ENCODE measurements at regions not wholly inside any gene's neighbourhood (a gene's known extent, or its start where the extent isn't known, plus 50 kb on each side); places are given as distances from the start of the nearest gene placed in this dataset.

- Mint-ChIP-seq H3K36me3 (no peaks in the 10 kb centered on the region), H3K4me1 (no peaks in the 10 kb centered on the region), H3K27me3 (ENCODE audit: low read depth in 3 of 3) (peaks cover 0 to 1% (median 0%) of the 10 kb centered on the region in 3 donors), H3K9me3 (peaks cover 11 to 31% (median 17%) of the 10 kb centered on the region in 7 donors), H3K4me3 (no peak overlapping the region), H3K27ac (no peak overlapping the region)
- intact Hi-C loops (cut with micrococcal nuclease): no loop called here
- H4K20me1 ChIP-seq (ENCODE audit: insufficient read depth, low read length): no peaks in the 10 kb centered on the region
- H2AFZ ChIP-seq (ENCODE audit: insufficient read depth, low read depth, low read length, poor library complexity, severe bottlenecking): no peak overlapping the region
- no peak for DNase-seq
- no peak overlapping the region for H3K4me3 ChIP-seq (replicated peaks in 1 of 3; ENCODE audit: low read depth in 2 of 3, low read length in 3 of 3)
- no peak for TF ChIP-seq CTCF (IDR thresholded peaks at IDR 0.05)
- H3K9me3 ChIP-seq (replicated peaks in 1 of 2; ENCODE audit: control insufficient read depth in 1 of 2, insufficient read depth in 1 of 2, low read length in 2 of 2): peaks cover 39 to 41% of the 10 kb centered on the region in 2 donors
- H3K4me1 ChIP-seq (ENCODE audit: control insufficient read depth in 1 of 2, insufficient read depth in 2 of 2, low read length in 2 of 2): no peaks in the 10 kb centered on the region
- H3K9ac ChIP-seq (ENCODE audit: insufficient read depth, low read length, poor library complexity, severe bottlenecking): no peak overlapping the region
- no peaks in the 10 kb centered on the region for H3K36me3 ChIP-seq (replicated peaks in 1 of 2; ENCODE audit: control insufficient read depth in 1 of 2, insufficient read depth in 2 of 2, low read length in 2 of 2)
- no peaks in the 10 kb centered on the region for H3K79me2 ChIP-seq (ENCODE audit: insufficient read depth, low read length)
- no peak overlapping the region for H3K4me2 ChIP-seq (replicated peaks; ENCODE audit: extremely low read depth, low read length, poor library complexity, severe bottlenecking)
- no CpG with 5 or more reads among the region's 2 CpGs for WGBS (ENCODE audit: insufficient coverage)
- no peaks in the 10 kb centered on the region for H3K27me3 ChIP-seq (ENCODE audit: control insufficient read depth in 2 of 2, insufficient read depth in 2 of 2, low read length in 2 of 2)
- H3K27ac ChIP-seq (ENCODE audit: low read depth in 1 of 2, low read length in 2 of 2): no peak overlapping the region
Observed at GRCh38 chr7:153640586-153640985, 411.6 kb upstream of the DPP6 start.

DNA sequence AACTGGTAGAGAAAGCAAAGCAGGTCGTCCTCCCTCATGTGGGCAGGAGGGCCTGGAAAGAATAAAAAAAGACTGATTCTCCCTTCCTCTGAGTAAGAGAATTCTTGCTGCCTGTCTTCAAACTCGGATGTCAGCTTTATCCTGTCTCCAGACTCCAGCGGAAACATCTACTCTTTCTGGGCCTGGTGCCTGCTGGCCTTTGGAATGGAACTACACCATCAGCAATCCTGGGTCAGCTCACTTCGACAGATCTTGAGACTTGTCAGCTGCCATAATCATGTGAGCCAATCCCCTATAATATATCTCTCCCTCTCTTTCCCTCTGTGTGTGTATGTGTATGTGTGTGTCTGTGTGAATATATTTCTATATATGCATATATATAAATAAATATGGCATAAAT is 411.0 kb upstream of the DPP6 start:
- Histone ChIP-seq H3K9ac (ENCODE audit: insufficient read depth, low read length, poor library complexity, severe bottlenecking) (no peak overlapping the region), H3K9me3 (replicated peaks in 1 of 2; ENCODE audit: control insufficient read depth in 1 of 2, insufficient read depth in 1 of 2, low read length in 2 of 2) (peaks cover 39 to 43% of the 10 kb centered on the region in 2 donors), H3K36me3 (replicated peaks in 1 of 2; ENCODE audit: control insufficient read depth in 1 of 2, insufficient read depth in 2 of 2, low read length in 2 of 2) (no peaks in the 10 kb centered on the region), H3K27ac (ENCODE audit: low read depth in 1 of 2, low read length in 2 of 2) (no peak overlapping the region), H3K4me2 (replicated peaks; ENCODE audit: extremely low read depth, low read length, poor library complexity, severe bottlenecking) (no peak overlapping the region), H3K4me3 (replicated peaks in 1 of 3; ENCODE audit: low read depth in 2 of 3, low read length in 3 of 3) (no peak overlapping the region), H3K4me1 (ENCODE audit: control insufficient read depth in 1 of 2, insufficient read depth in 2 of 2, low read length in 2 of 2) (no peaks in the 10 kb centered on the region), H3K79me2 (ENCODE audit: insufficient read depth, low read length) (no peaks in the 10 kb centered on the region), H2AFZ (ENCODE audit: insufficient read depth, low read depth, low read length, poor library complexity, severe bottlenecking) (no peak overlapping the region), H3K27me3 (ENCODE audit: control insufficient read depth in 2 of 2, insufficient read depth in 2 of 2, low read length in 2 of 2) (no peaks in the 10 kb centered on the region), H4K20me1 (ENCODE audit: insufficient read depth, low read length) (no peaks in the 10 kb centered on the region)
- Mint-ChIP-seq H3K4me3 (no peak overlapping the region), H3K4me1 (no peaks in the 10 kb centered on the region), H3K36me3 (no peaks in the 10 kb centered on the region), H3K27me3 (ENCODE audit: low read depth in 3 of 3) (peaks cover 0 to 1% (median 0%) of the 10 kb centered on the region in 3 donors), H3K9me3 (peaks cover 11 to 32% (median 17%) of the 10 kb centered on the region in 7 donors), H3K27ac (no peak overlapping the region)
- DNase-seq: no peak
- TF ChIP-seq CTCF (IDR thresholded peaks at IDR 0.05): no peak
- WGBS (ENCODE audit: insufficient coverage): 60% methylated on average over 1 of the region's 4 CpGs
- intact Hi-C loops (cut with micrococcal nuclease): no loop called here

All from CD14-positive monocyte (primary cell).